Kidney (tissue), 13 donors: ENCODE measurements at regions not wholly inside any gene's neighbourhood (a gene's known extent, or its start where the extent isn't known, plus 50 kb on each side); places are given as distances from the start of the nearest gene placed in this dataset.

Source experiments
- DNase-seq, 5 donors: peaks; one replicate each; pipeline ENCODE4 v3.0.0-alpha.2; 2013 to 2020
- FAIRE-seq: peaks from 2 replicates; lab custom pipeline; 2012; peaks lifted over from hg19 to GRCh38; lab: Jason Lieb, UNC
- H3K27ac ChIP-seq, 2 donors: one replicate each; pipeline ENCODE4 v1.7.0; 2013; ENCODE audit warnings: low read depth in 2 of 2, low read length in 2 of 2, inconsistent platforms in 1 of 2
- H3K27me3 ChIP-seq: one replicate; pipeline ENCODE4 v1.7.1; 2013; ENCODE audit warnings: low read length, inconsistent platforms; ENCODE audit not compliant: control insufficient read depth, insufficient read depth
- H3K36me3 ChIP-seq, 3 donors: one replicate each; pipeline versions ENCODE4 v1.7.0 to v1.7.1; 2013; ENCODE audit warnings: low read length in 3 of 3, control low read depth in 1 of 3, inconsistent platforms in 1 of 3; ENCODE audit not compliant: insufficient read depth in 3 of 3, control insufficient read depth in 2 of 3
- H3K4me1 ChIP-seq, 3 donors: one replicate each; pipeline versions ENCODE4 v1.7.0 to v1.7.1; 2013; ENCODE audit warnings: low read length in 3 of 3, inconsistent platforms in 1 of 3, low read depth in 1 of 3; ENCODE audit not compliant: control insufficient read depth in 2 of 3, insufficient read depth in 2 of 3
- H3K4me3 ChIP-seq, 3 donors: one replicate each; pipeline versions ENCODE4 v1.7.0 to v1.8.1; 2013; ENCODE audit warnings: low read length in 3 of 3, control low read depth in 1 of 3, inconsistent platforms in 1 of 3
- H3K9ac ChIP-seq, 3 donors: one replicate each; pipeline versions ENCODE4 v1.7.0 to v1.7.1; 2013; ENCODE audit warnings: low read length in 3 of 3, control low read depth in 1 of 3, inconsistent platforms in 1 of 3
- H3K9me3 ChIP-seq, 3 donors: one replicate each; pipeline versions ENCODE4 v1.7.0 to v1.7.1; 2013; ENCODE audit warnings: low read length in 3 of 3, control low read depth in 1 of 3, inconsistent platforms in 1 of 3; ENCODE audit not compliant: control insufficient read depth in 2 of 3, insufficient read depth in 1 of 3
- CTCF ChIP-seq: IDR thresholded peaks from 3 replicates; pipeline ENCODE4 v1.5.1; 2012; ENCODE audit warnings: mild to moderate bottlenecking, moderate library complexity, borderline replicate concordance; ENCODE audit not compliant: insufficient read depth; ENCODE audit errors: extremely low read depth
- intact Hi-C: fragments of 100-400 bp; cut with DNase I; formaldehyde crosslinking; loops from one replicate; pipeline ENCODE4 v1.11.1; 2022
- donor health status: control.
- donor health status: control.
- donor health status: control.
- donor health status: control.
- donor health status: control.
- donor health status: DM: yes; HTN: yes; CAD: no.
- donor health status: Normal renal cell carcinoma (clear cell type).

- FAIRE-seq (no peak), DNase-seq (no peak)
- no peaks in the 10 kb centered on the region for H3K36me3 ChIP-seq
- no peaks in the 10 kb centered on the region for H3K9me3 ChIP-seq
- no peak overlapping the region for H3K9ac ChIP-seq
- H3K4me1 ChIP-seq, result peaks cover 0 to 3% (median 0%) of the 10 kb centered on the region in 3 donors
- no peak overlapping the region for H3K27ac ChIP-seq
- no peak for TF ChIP-seq CTCF
- no peaks in the 10 kb centered on the region for H3K27me3 ChIP-seq
- intact Hi-C loops, result no loop called here
- H3K4me3 ChIP-seq, result no peak overlapping the region
Measured at GRCh38 chr3:31352331-31352730, 180.4 kb upstream of the STT3B start.

GRCh38 chr3:31353166-31353565, 179.6 kb upstream of the STT3B start:
- Histone ChIP-seq H3K4me1 (peaks cover 0 to 3% (median 0%) of the 10 kb centered on the region in 3 donors), H3K9ac (no peak overlapping the region), H3K27me3 (no peaks in the 10 kb centered on the region), H3K4me3 (no peak overlapping the region), H3K9me3 (no peaks in the 10 kb centered on the region), H3K27ac (no peak overlapping the region), H3K36me3 (no peaks in the 10 kb centered on the region)
- TF ChIP-seq CTCF, result no peak
- DNase-seq (no peak), FAIRE-seq (no peak)
- intact Hi-C loops, result no loop called here

- H3K4me3 ChIP-seq, result no peak overlapping the region
- no peak for TF ChIP-seq CTCF
- intact Hi-C loops, result no loop called here
- H3K4me1 ChIP-seq, result peaks cover 0 to 3% (median 0%) of the 10 kb centered on the region in 3 donors
- no peak for FAIRE-seq
- DNase-seq, result no peak
- no peaks in the 10 kb centered on the region for H3K9me3 ChIP-seq
- no peak overlapping the region for H3K9ac ChIP-seq
- H3K36me3 ChIP-seq, result no peaks in the 10 kb centered on the region
- H3K27ac ChIP-seq, result no peak overlapping the region
- H3K27me3 ChIP-seq, result no peaks in the 10 kb centered on the region
Measured at GRCh38 chr3:31354373-31354772, 178.4 kb upstream of the STT3B start.

GRCh38 chr3:31355807-31356206, 176.9 kb upstream of the STT3B start:
- no peak for TF ChIP-seq CTCF
- Histone ChIP-seq H3K4me1 (peaks cover 0 to 3% (median 0%) of the 10 kb centered on the region in 3 donors), H3K36me3 (no peaks in the 10 kb centered on the region), H3K9ac (no peak overlapping the region), H3K9me3 (no peaks in the 10 kb centered on the region), H3K27me3 (no peaks in the 10 kb centered on the region), H3K27ac (no peak overlapping the region), H3K4me3 (no peak overlapping the region)
- FAIRE-seq (no peak), DNase-seq (no peak)
- intact Hi-C loops, result no loop called here
